GM19023 (cell line): ENCODE measurements at regions not wholly inside any gene's neighbourhood (a gene's known extent, or its start where the extent isn't known, plus 50 kb on each side); places are given as distances from the start of the nearest gene placed in this dataset.

Experiments
- ATAC-seq: cut with Tn5 transposase; IDR thresholded peaks from one replicate; pipeline ENCODE4 v1.9.1; 2021; ENCODE audit warnings: mild to moderate bottlenecking, moderate library complexity; ENCODE audit not compliant: unreplicated experiment

GRCh38 chr1:101290922-101291561 lies 54.2 kb downstream of the S1PR1 start:
- ATAC-seq = no peak

- ATAC-seq = no peak
Observed at GRCh38 chr1:101291562-101292380, 55.0 kb downstream of the S1PR1 start.

GRCh38 chr1:101293461-101294051 lies 56.7 kb downstream of the S1PR1 start:
- peak; percentile 66 for ATAC-seq

- ATAC-seq = no peak
Observed at GRCh38 chr1:101295209-101295608, 58.4 kb downstream of the S1PR1 start.

GRCh38 chr1:101298663-101299062 lies 61.8 kb downstream of the S1PR1 start:
- no peak for ATAC-seq

GRCh38 chr1:101299141-101299540 lies 62.3 kb downstream of the S1PR1 start:
- ATAC-seq = no peak

GRCh38 chr1:101299710-101300109 lies 62.9 kb downstream of the S1PR1 start:
- ATAC-seq = no peak

- no peak for ATAC-seq
Observed at GRCh38 chr1:101300916-101301315, 64.1 kb downstream of the S1PR1 start.

GRCh38 chr1:101301446-101302057 lies 64.7 kb downstream of the S1PR1 start:
- ATAC-seq = no peak

- no peak for ATAC-seq
Observed at GRCh38 chr1:101302831-101303511, 66.2 kb downstream of the S1PR1 start.

GRCh38 chr1:101307985-101308689 lies 71.3 kb downstream of the S1PR1 start:
- ATAC-seq = no peak

- ATAC-seq = no peak
Observed at GRCh38 chr1:101308935-101309333, 72.1 kb downstream of the S1PR1 start.

- peak; percentile 58 for ATAC-seq
Observed at GRCh38 chr1:101309334-101310311, 72.8 kb downstream of the S1PR1 start.

GRCh38 chr1:101310506-101310905 lies 73.7 kb downstream of the S1PR1 start:
- no peak for ATAC-seq

- no peak for ATAC-seq
Observed at GRCh38 chr1:101311146-101311920, 74.5 kb downstream of the S1PR1 start.

- ATAC-seq = no peak
Observed at GRCh38 chr1:101312147-101312546, 75.3 kb downstream of the S1PR1 start.

GRCh38 chr1:101313356-101313755 lies 76.5 kb downstream of the S1PR1 start:
- no peak for ATAC-seq

GRCh38 chr1:101314244-101314643 lies 77.4 kb downstream of the S1PR1 start:
- no peak for ATAC-seq
